DOHH2 (cell line): ENCODE measurements at regions not wholly inside any gene's neighbourhood (a gene's known extent, or its start where the extent isn't known, plus 50 kb on each side); places are given as distances from the start of the nearest gene placed in this dataset.

Source experiments
- H3F3A ChIP-seq: fragments of 200-600 bp; sonication (generic), shearing (Covaris generic); 2 replicates; pipeline ENCODE4 v1.6.0; 2016; ENCODE audit warnings: antibody characterized with exemption, mild to moderate bottlenecking; ENCODE audit not compliant: control insufficient read depth, insufficient read depth
- H3K27ac ChIP-seq: fragments of 200-600 bp; sonication (generic); 2 replicates; pipeline ENCODE4 v1.5.1; 2014; ENCODE audit warnings: low read depth, mild to moderate bottlenecking, low read length, moderate library complexity
- H3K27me3 ChIP-seq: fragments of 200-600 bp; sonication (generic); 2 replicates; pipeline ENCODE4 v1.6.1; 2014; ENCODE audit warnings: mild to moderate bottlenecking, low read length, mixed read lengths; ENCODE audit not compliant: control insufficient read depth
- H3K36me3 ChIP-seq: fragments of 200-600 bp; sonication (generic); 2 replicates; pipeline ENCODE4 v1.6.1; 2014; ENCODE audit warnings: mild to moderate bottlenecking, low read length, moderate library complexity, mixed read lengths; ENCODE audit not compliant: control insufficient read depth
- H3K4me1 ChIP-seq: fragments of 200-600 bp; sonication (generic); 2 replicates; pipeline ENCODE4 v1.6.1; 2014; ENCODE audit warnings: mild to moderate bottlenecking, low read length, mixed read lengths; ENCODE audit not compliant: control insufficient read depth
- H3K4me2 ChIP-seq: fragments of 200-600 bp; sonication (generic); 2 replicates; pipeline ENCODE4 v1.6.0; 2014; ENCODE audit warnings: mild to moderate bottlenecking, low read length, moderate library complexity
- H3K4me3 ChIP-seq: fragments of 200-600 bp; sonication (generic); 2 replicates; pipeline ENCODE4 v1.5.1; 2014; ENCODE audit warnings: mild to moderate bottlenecking, low read length, mixed read lengths
- H3K79me2 ChIP-seq: fragments of 200-600 bp; sonication (generic); 2 replicates; pipeline ENCODE4 v1.6.1; 2014; ENCODE audit warnings: mild to moderate bottlenecking, low read length, mixed read lengths; ENCODE audit not compliant: control insufficient read depth
- H3K9me2 ChIP-seq: fragments of 200-600 bp; sonication (generic); replicated peaks from 2 replicates; pipeline ENCODE4 v1.6.1; 2014; ENCODE audit warnings: mild to moderate bottlenecking, low read length, mixed read lengths; ENCODE audit not compliant: control insufficient read depth
- H3K9me3 ChIP-seq: fragments of 200-600 bp; sonication (generic); 2 replicates; pipeline ENCODE4 v1.6.1; 2014; ENCODE audit warnings: antibody characterized with exemption, low read length, mixed read lengths; ENCODE audit not compliant: control insufficient read depth, insufficient read depth
- H4K20me1 ChIP-seq: fragments of 200-600 bp; sonication (generic); 2 replicates; pipeline ENCODE4 v1.6.0; 2014; ENCODE audit warnings: low read depth, mild to moderate bottlenecking, antibody characterized with exemption, low read length, moderate library complexity; ENCODE audit not compliant: control insufficient read depth, insufficient read depth
- CTCF ChIP-seq: fragments of 200-600 bp; sonication (generic); IDR thresholded peaks from one replicate; pipeline ENCODE4 v1.5.1; 2014; ENCODE audit warnings: antibody characterized with exemption, mild to moderate bottlenecking, low read depth, low read length; ENCODE audit not compliant: poor library complexity, severe bottlenecking
- EZH2phosphoT487 ChIP-seq: fragments of 200-600 bp; sonication (generic); IDR thresholded peaks from 2 replicates; pipeline ENCODE4 v1.6.1; 2017; ENCODE audit warnings: borderline replicate concordance, mild to moderate bottlenecking, antibody characterized with exemption, low read length, moderate library complexity, mixed read lengths

DNA sequence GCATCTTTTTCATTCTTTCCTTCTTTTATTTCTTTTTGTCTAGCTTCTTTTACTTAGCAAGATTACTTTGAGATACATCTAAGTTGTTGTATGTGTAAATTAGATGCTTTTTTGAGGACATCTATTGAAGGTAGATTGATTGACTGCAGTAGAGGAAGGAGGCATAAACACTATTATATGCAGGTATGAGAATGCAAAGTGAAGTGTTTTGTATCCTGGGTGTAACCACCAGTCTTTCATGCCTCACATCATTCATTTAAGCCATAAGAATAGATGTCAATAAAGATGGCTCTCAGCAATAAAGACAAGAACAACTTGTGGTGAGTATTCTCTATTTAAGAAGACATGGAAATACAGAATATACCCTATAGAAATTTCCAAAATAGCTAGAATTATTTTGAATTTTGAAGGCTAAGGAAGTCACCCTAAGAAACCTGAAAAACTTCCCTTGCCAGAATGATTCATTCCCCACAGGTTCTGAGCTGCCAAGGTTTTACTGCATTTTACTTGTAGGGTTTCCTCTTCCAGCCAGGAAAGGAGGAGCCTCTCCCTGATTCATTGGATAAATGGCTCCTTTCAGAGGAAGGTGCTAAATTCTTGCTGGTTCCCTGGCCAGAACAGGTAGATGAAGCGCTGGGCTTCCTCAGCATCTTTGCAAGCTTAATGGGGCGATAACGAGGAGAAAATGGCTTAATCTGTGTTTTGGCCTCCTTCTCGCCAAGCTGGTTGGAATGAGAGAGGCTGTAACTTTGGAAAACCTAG, 279.8 kb upstream of the SLC14A2 start:
- no peaks in the 10 kb centered on the region for H3K9me2 ChIP-seq
- H4K20me1 ChIP-seq, result no peaks in the 10 kb centered on the region
- H3K4me1 ChIP-seq, result no peaks in the 10 kb centered on the region
- no peak overlapping the region for H3K4me2 ChIP-seq
- no peaks in the 10 kb centered on the region for H3K9me3 ChIP-seq
- H3K27me3 ChIP-seq, result no peaks in the 10 kb centered on the region
- no peak overlapping the region for H3K4me3 ChIP-seq
- no peaks in the 10 kb centered on the region for H3K79me2 ChIP-seq
- TF ChIP-seq CTCF (no peak), EZH2phosphoT487 (no peak)
- H3K36me3 ChIP-seq, result no peaks in the 10 kb centered on the region
- H3F3A ChIP-seq, result no peaks in the 10 kb centered on the region
- H3K27ac ChIP-seq, result no peak overlapping the region

- Histone ChIP-seq H4K20me1 (no peaks in the 10 kb centered on the region), H3K27ac (no peak overlapping the region), H3K4me1 (no peaks in the 10 kb centered on the region), H3K4me3 (no peak overlapping the region), H3K9me3 (no peaks in the 10 kb centered on the region), H3K79me2 (no peaks in the 10 kb centered on the region), H3K36me3 (no peaks in the 10 kb centered on the region), H3K4me2 (no peak overlapping the region), H3K27me3 (no peaks in the 10 kb centered on the region), H3F3A (no peaks in the 10 kb centered on the region), H3K9me2 (no peaks in the 10 kb centered on the region)
- TF ChIP-seq CTCF (no peak), EZH2phosphoT487 (no peak)
Observed at GRCh38 chr18:45336448-45336847, 278.8 kb upstream of the SLC14A2 start.

DNA sequence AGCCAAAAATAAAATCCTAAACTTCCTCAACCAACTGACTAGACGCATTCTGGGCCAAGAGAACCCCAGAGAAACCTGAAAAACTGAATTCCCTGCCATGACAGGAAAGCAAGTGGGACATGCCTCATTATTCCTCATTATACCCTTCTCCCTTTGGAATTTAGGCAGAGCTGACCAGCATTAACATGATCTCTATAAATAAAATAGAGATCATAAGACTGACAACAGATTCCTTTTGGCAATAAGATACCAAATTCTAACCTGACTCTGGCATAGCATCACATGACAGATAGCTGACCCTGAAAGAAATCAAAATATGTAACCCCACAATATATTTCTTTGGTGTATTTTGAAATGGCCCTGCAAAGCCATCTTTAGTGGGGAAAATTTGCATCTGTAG, 277.8 kb upstream of the SLC14A2 start:
- H3K36me3 ChIP-seq, result no peaks in the 10 kb centered on the region
- no peak overlapping the region for H3K4me2 ChIP-seq
- no peaks in the 10 kb centered on the region for H3K9me2 ChIP-seq
- H3K9me3 ChIP-seq, result no peaks in the 10 kb centered on the region
- TF ChIP-seq CTCF (no peak), EZH2phosphoT487 (no peak)
- no peaks in the 10 kb centered on the region for H3F3A ChIP-seq
- no peak overlapping the region for H3K4me3 ChIP-seq
- no peak overlapping the region for H3K27ac ChIP-seq
- no peaks in the 10 kb centered on the region for H3K27me3 ChIP-seq
- H3K79me2 ChIP-seq, result no peaks in the 10 kb centered on the region
- no peaks in the 10 kb centered on the region for H3K4me1 ChIP-seq
- no peaks in the 10 kb centered on the region for H4K20me1 ChIP-seq
